Body of pancreas (tissue), 4 donors: ENCODE measurements at regions not wholly inside any gene's neighbourhood (a gene's known extent, or its start where the extent isn't known, plus 50 kb on each side); places are given as distances from the start of the nearest gene placed in this dataset.

Experiments used
- ATAC-seq: fragments of 150-250 bp; one replicate; pipeline ENCODE4 v1.9.1; 2016
- DNase-seq, 4 donors: peaks; one replicate each; pipeline ENCODE4 v3.0.0-alpha.2; 2019
- H3K27ac ChIP-seq, 4 donors: fragments of 200-600 bp; sonication (generic); 1 replicate in 3 of 4; 2 replicates in 1 of 4; pipeline versions ENCODE4 v1.5.1 to v1.6.1; 2016 to 2019; ENCODE audit warnings: mild to moderate bottlenecking in 1 of 4, mixed read lengths in 1 of 4, moderate library complexity in 1 of 4
- H3K27me3 ChIP-seq, 2 donors: fragments of 200-600 bp; sonication (generic); one replicate each; pipeline ENCODE4 v1.6.0; 2016; ENCODE audit warnings: mild to moderate bottlenecking in 1 of 2
- H3K36me3 ChIP-seq, 2 donors: fragments of 200-600 bp; sonication (generic); replicated peaks in 1 of 2; 2 replicates each; pipeline ENCODE4 v1.5.1; 2016; ENCODE audit warnings: low read depth in 2 of 2; ENCODE audit not compliant: insufficient read depth in 1 of 2
- H3K4me1 ChIP-seq: fragments of 200-600 bp; sonication (generic); one replicate; pipeline ENCODE4 v1.6.0; 2016
- H3K4me3 ChIP-seq, 2 donors: fragments of 200-600 bp; sonication (generic); 1 replicate in 1 of 2; 2 replicates in 1 of 2; pipeline ENCODE4 v1.5.1; 2016 to 2019
- H3K9me3 ChIP-seq, 3 donors: fragments of 200-600 bp; sonication (generic); 1 replicate in 2 of 3; 2 replicates in 1 of 3; pipeline ENCODE4 v1.5.1; 2016
- CTCF ChIP-seq, 7 experiments: fragments of 450-650 bp in 4 of 7; fragments of 200-600 bp in 3 of 7; sonication (generic) in 3 of 7; IDR thresholded peaks; one replicate each; pipeline ENCODE4 v1.5.1; 2016 to 2019; ENCODE audit warnings: antibody characterized with exemption in 7 of 7
- POLR2A ChIP-seq, 3 donors: fragments of 450-650 bp; IDR thresholded peaks; one replicate each; pipeline ENCODE4 v1.6.1; 2016; ENCODE audit warnings: antibody characterized with exemption in 3 of 3, mild to moderate bottlenecking in 2 of 3
- WGBS, 2 donors: methylation state at CpG; one replicate each; pipeline ENCODE4 v1.1.5; 2017; 5-methylcytosine and 5-hydroxymethylcytosine counted together
- intact Hi-C: fragments of 100-400 bp; cut with DNase I; formaldehyde crosslinking; loops from one replicate; pipeline ENCODE4 v1.15.1; 2023

GRCh38 chr6:93735099-93735498, 315.7 kb upstream of the EPHA7 start:
- DNase-seq, result no peak
- intact Hi-C loops, result no loop called here
- Histone ChIP-seq H3K9me3 (no peaks in the 10 kb centered on the region), H3K4me1 (no peaks in the 10 kb centered on the region), H3K27me3 (no peaks in the 10 kb centered on the region), H3K27ac (no peak overlapping the region), H3K36me3 (no peaks in the 10 kb centered on the region), H3K4me3 (no peak overlapping the region)
- TF ChIP-seq POLR2A (IDR thresholded peaks at IDR 0.05) (no peak), CTCF (IDR thresholded peaks at IDR 0.05) (no peak)
- WGBS, 2 donors, result 64 to 65% methylated on average over 3 of the region's 3 CpGs
- no peak for ATAC-seq

DNA sequence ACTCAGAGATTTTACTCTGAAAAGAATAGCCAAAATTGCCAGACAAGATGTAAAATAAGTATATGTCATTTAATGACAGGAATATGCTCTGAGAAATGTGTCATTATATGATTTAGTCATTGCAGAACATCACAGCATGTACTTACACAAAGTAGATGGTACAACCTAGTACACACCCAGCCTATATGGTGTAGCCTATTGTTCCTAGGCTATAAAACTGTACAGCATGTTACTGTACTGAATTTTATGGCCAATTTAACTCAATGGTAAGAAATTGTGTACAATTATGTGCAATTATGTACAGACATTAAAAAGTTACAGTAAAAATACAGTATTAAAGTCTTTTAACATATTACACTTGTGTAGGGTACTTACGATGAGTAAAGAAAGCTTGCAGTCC, 311.9 kb upstream of the EPHA7 start:
- no peaks in the 10 kb centered on the region for H3K9me3 ChIP-seq
- H3K27me3 ChIP-seq, result no peaks in the 10 kb centered on the region
- ATAC-seq, result no peak
- H3K36me3 ChIP-seq, result no peaks in the 10 kb centered on the region
- H3K4me1 ChIP-seq, result no peaks in the 10 kb centered on the region
- intact Hi-C loops, result no loop called here
- no peak overlapping the region for H3K27ac ChIP-seq
- H3K4me3 ChIP-seq, result no peak overlapping the region
- TF ChIP-seq POLR2A (IDR thresholded peaks at IDR 0.05), result no peak
- TF ChIP-seq CTCF (IDR thresholded peaks at IDR 0.05), result no peak
- WGBS, 2 donors, result 88 to 100% methylated on average over 1 of the region's 1 CpG
- DNase-seq, result no peak

DNA sequence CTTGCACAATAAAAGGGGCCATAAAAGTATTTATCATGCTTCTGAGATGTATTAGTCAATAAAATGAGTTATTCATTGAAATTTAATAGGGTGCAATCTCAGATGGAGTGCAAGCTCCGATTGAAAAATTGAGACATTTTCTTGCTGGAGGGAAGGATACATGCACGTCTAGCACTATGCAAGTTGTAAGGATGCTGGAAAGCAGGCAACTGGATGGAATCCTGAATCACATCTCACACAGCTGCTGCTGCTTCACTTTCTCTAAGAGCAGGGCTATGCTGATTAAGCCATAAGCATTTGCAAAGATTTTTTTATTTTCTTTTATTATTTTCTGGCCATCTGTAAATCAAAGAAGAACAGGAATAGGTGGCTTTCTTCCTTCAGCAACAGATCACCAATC, 308.8 kb upstream of the EPHA7 start:
- no peak for DNase-seq
- Histone ChIP-seq H3K4me3 (no peak overlapping the region), H3K9me3 (no peaks in the 10 kb centered on the region), H3K36me3 (no peaks in the 10 kb centered on the region), H3K27me3 (no peaks in the 10 kb centered on the region), H3K27ac (no peak overlapping the region), H3K4me1 (no peaks in the 10 kb centered on the region)
- intact Hi-C loops, result no loop called here
- 8 to 19% methylated on average over 2 of the region's 2 CpGs for WGBS, 2 donors
- TF ChIP-seq POLR2A (IDR thresholded peaks at IDR 0.05), result no peak
- TF ChIP-seq CTCF (IDR thresholded peaks at IDR 0.05), result no peak
- ATAC-seq, result no peak

GRCh38 chr6:93727447-93727846, 308.1 kb upstream of the EPHA7 start:
- Histone ChIP-seq H3K36me3 (no peaks in the 10 kb centered on the region), H3K27ac (no peak overlapping the region), H3K4me3 (no peak overlapping the region), H3K4me1 (no peaks in the 10 kb centered on the region), H3K27me3 (no peaks in the 10 kb centered on the region), H3K9me3 (no peaks in the 10 kb centered on the region)
- intact Hi-C loops, result no loop called here
- ATAC-seq, result no peak
- TF ChIP-seq POLR2A (IDR thresholded peaks at IDR 0.05) (no peak), CTCF (IDR thresholded peaks at IDR 0.05) (no peak)
- WGBS, 2 donors, result 13 to 20% methylated on average over 3 of the region's 3 CpGs
- DNase-seq, result no peak

DNA sequence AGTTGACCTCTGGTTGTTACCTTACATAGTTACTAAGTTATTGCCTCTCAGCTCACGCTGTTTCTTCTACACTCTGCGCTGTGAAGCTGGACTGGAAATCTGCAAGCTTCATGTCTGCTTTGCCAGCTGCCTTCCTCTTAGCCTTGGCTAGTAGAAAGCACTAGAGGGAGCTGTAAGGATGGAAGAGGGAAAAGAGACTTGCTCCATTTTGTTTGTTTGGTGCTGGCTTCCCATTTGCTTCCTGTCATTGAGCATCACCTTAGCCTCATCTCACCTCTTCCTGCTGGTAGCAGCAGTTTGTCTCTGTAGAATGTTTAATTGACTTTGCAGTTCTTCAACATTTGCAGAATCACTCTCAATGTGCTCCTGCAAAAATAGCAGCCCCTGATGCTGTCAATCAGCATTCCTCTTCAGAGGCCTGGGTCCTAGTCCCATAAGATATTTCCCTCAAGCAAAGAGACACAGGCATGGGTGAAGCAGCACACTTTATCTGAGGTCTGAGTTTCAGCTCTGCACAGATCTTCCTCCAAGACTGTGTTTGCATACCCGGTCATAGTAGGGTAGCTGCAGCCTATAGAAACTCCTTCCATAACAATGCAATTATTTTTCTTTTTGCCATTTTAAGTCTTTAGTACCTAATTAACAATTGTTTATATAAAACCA, 302.2 kb upstream of the EPHA7 start:
- Histone ChIP-seq H3K27ac (no peak overlapping the region), H3K4me1 (no peaks in the 10 kb centered on the region), H3K27me3 (no peaks in the 10 kb centered on the region), H3K4me3 (no peak overlapping the region), H3K36me3 (no peaks in the 10 kb centered on the region), H3K9me3 (no peaks in the 10 kb centered on the region)
- TF ChIP-seq POLR2A (IDR thresholded peaks at IDR 0.05) (no peak), CTCF (IDR thresholded peaks at IDR 0.05) (no peak)
- no peak for DNase-seq
- intact Hi-C loops, result no loop called here
- 85 to 87% methylated on average over 3 of the region's 3 CpGs for WGBS, 2 donors
- no peak for ATAC-seq
